22Rv1 (cell line): ENCODE measurements at regions not wholly inside any gene's neighbourhood (a gene's known extent, or its start where the extent isn't known, plus 50 kb on each side); places are given as distances from the start of the nearest gene placed in this dataset.

ENCODE experiments used
- H3K27ac ChIP-seq: fragments of 450-650 bp; 2 replicates; pipeline ENCODE4 v1.5.1; 2017
- ZFX ChIP-seq: fragments of 450-650 bp; IDR thresholded peaks from 2 replicates; pipeline ENCODE4 v1.6.1; 2017; ENCODE audit warnings: antibody characterized with exemption, borderline replicate concordance
- TF ChIP-seq, protein P1 (sequence below): fragments of 450-650 bp; IDR thresholded peaks from 2 replicates; pipeline ENCODE4 v1.5.1; 2017; ENCODE audit warnings: mild to moderate bottlenecking

DNA sequence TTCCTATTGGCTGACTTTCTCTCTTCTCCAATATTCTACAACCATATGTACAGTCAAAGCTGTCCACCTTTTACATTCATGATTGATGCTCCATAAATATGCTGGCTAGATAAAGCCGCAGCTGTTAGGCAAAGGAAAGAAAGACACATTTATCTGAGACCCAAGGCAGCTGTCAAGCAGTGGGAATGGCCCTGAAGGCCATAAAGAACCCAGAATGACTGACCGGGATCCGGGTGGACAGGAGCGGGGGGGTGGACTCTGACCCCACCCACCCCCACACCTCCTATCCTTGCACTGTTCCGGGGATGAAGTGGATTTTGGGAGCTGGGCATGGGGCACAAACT lies 116.4 kb downstream of the RTP5 start:
- H3K27ac ChIP-seq, result no peak overlapping the region
- TF ChIP-seq ZFX, result no peak
- TF ChIP-seq, protein P1, sequence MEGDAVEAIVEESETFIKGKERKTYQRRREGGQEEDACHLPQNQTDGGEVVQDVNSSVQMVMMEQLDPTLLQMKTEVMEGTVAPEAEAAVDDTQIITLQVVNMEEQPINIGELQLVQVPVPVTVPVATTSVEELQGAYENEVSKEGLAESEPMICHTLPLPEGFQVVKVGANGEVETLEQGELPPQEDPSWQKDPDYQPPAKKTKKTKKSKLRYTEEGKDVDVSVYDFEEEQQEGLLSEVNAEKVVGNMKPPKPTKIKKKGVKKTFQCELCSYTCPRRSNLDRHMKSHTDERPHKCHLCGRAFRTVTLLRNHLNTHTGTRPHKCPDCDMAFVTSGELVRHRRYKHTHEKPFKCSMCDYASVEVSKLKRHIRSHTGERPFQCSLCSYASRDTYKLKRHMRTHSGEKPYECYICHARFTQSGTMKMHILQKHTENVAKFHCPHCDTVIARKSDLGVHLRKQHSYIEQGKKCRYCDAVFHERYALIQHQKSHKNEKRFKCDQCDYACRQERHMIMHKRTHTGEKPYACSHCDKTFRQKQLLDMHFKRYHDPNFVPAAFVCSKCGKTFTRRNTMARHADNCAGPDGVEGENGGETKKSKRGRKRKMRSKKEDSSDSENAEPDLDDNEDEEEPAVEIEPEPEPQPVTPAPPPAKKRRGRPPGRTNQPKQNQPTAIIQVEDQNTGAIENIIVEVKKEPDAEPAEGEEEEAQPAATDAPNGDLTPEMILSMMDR, result no peak

DNA sequence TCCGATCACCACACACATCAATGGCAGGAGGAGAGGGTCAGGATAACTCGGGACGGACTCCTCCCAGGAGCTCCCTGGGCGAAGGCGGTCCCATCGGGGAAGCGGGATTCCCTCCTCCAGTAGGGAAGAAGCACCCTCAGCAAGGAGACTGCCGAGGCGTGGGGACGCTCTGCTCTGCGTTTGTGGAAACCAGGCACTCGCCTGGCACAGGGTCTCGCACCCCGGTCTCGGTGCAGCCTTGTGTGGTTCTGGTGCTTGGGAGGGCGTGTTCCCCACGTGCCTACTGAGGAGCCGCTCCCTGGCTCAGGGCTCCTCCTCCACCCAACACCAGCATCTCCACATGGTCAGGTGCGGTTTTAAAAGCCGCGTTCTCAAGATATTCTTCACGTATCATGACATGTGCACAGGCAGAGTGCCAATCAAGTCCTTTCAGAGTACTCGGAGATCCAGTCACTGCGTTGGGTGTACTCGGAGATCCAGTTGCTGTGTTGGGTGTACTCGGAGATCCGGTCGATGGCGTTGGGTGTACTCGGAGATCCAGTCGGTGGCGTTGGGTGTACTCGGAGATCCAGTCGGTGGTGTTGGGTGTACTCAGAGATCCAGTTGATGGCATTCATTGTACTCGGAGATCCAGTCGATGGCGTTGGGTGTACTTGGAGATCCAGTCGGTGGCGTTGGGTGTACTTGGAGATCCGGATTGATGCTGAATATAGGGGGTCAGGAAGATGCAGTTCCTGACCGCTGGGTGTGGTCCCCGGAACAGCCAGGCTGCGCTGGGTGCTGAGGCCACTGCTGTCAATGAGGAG lies 117.5 kb downstream of the RTP5 start:
- TF ChIP-seq ZFX, result no peak
- TF ChIP-seq, protein P1, result no peak
- H3K27ac ChIP-seq, result no peak overlapping the region

DNA sequence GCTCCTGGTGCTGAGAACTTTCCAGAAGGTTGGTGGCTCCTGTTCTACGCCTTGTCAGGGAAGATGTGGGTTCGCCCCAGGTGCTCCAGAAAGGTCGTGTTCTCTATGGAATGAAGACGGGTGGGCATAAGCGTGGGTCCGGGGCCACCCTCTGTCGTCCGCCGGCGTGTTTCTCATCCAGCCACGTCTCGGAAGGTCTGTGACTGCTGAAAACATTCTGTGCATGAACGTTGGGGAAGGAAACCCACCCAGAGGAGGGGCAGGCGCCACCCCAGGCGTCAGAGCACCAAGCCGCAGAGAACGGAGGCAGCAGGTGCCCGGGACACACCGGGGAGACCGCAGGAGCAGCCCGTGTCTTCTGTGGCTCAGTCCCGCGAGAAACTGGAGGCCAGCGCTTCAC lies 118.2 kb downstream of the RTP5 start:
- TF ChIP-seq, protein P1, result no peak
- TF ChIP-seq ZFX, result no peak
- H3K27ac ChIP-seq, result no peak overlapping the region

DNA sequence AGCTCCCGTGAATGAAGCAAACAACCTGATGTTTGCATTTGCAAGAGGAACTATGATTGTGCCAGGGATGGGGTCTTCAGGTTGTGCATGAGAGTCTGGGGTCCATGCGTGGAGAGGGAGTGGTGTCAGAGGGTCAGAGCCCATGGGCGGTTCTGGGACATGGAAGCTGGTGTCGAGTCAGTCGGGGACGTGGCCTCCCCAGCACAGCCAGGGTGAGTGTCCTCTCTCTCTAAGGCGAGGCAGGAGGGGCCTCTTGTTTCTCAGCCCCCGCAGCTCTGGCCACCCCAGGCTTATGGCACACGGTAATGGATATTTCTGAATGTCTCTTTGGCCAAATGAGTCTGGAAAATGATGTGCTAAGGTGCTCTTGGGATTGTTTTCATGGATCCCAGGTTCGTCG lies 118.6 kb downstream of the RTP5 start:
- H3K27ac ChIP-seq, result no peak overlapping the region
- no peak for TF ChIP-seq ZFX
- TF ChIP-seq, protein P1, result no peak

DNA sequence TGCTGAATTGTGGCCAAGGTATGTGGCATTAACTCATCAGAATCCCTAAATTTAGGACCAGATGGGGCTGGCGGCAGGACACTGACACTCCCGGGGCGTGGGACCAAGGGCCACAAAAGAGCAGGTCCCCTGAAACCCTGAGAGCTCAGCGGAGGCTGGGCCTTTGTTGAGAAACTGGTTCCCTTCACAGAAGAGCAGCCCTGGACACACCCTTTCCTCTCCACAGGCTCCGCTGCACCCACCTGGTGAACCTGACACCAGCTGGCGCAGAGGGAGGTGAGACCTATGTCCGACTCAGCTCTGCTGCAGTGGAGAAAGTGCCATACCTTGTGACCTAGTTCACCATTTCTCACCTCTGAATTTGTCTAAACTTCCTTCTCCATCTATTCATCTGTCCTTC lies 119.5 kb downstream of the RTP5 start:
- H3K27ac ChIP-seq, result no peak overlapping the region
- TF ChIP-seq, protein P1, result no peak
- no peak for TF ChIP-seq ZFX

DNA sequence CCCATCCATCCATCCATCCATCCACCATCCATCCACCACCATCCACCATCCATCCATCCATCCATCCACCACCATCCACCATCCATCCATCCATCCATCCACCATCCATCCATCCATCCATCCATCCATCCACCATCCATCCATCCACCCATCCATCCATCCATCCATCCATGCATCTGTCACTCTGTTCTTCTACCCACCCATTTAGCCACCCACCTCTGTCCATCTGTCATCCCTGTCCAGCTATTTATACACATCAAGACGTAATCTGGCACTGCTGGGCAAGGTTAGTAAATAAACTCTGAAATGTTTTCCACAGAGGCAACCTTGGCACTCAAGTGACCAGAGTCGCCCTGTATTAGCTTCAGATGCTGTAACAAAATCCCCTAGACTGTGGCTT lies 120.9 kb downstream of the RTP5 start:
- TF ChIP-seq ZFX, result no peak
- H3K27ac ChIP-seq, result no peak overlapping the region

DNA sequence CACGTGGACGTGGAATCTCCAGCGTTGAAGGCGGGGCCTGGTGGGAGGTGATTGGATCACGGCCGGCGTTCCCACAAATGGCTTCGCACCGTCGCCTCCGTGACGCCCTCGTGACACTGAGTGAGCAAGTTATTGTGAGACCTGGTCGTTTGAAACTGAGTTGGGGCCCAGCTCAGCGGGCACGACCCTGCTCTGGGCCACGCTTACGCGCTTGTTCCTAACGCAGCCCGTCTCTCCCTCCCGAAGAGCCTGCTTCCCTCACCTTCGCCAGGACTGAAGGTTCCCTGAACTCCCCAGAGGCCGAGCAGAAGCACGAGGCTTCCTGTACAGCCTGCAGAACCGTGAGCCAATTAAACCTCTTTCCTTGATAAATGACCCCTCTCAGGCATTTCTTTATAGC lies 121.8 kb downstream of the RTP5 start:
- H3K27ac ChIP-seq, result no peak overlapping the region
- no peak for TF ChIP-seq ZFX
- TF ChIP-seq, protein P1, result no peak

DNA sequence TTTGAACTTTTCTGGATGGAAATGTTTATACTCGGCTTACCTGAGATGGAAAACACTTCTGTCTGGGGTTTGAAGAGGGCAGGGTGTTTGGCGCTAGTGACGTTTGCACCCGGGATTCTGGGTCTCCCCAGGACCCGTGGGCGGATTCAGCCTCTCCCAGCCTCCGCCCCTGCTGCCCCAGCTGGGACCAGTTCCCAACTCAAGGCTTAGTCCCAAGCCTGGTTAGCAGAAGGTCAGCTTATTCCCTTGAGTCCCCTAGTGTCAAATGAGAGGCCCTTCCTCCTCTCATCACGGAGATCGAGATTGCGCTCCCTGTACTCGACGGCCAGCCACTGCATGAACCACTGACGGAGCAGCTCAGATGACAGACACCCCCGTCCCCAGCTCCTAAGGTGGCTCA lies 123.2 kb downstream of the RTP5 start:
- TF ChIP-seq, protein P1, result no peak
- no peak for TF ChIP-seq ZFX
- no peak overlapping the region for H3K27ac ChIP-seq
